Tongue (tissue), 1 donor: ENCODE measurements at regions not wholly inside any gene's neighbourhood (a gene's known extent, or its start where the extent isn't known, plus 50 kb on each side); places are given as distances from the start of the nearest gene placed in this dataset.
"Not testable (repeated sequence)": the region's sequence is repeated elsewhere in the genome, so short reads cannot be mapped to it uniquely, and the experiment has no call there.

Source experiments
- DNase-seq: peaks from one replicate; pipeline ENCODE4 v3.0.0-alpha.2; 2015

DNA sequence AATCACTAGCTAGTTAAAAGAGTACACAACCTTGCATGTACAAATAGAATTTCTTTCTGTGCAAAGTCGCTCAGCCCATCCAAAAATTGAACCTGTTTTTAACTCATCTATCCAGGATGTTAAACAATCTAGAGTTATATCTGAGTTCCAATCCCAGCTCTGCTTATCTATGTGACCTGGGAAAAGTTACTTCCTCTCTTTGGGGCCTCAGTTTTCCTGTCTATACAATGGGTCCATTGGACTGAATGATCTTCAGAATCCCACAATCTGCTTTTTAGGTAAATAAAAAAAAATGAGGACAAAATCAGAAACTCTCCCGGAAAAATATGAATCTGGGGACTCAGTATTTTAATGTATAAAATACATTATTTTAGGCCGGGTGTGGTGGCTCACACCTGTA, 389.5 kb upstream of the PROX1 start:
- DNase-seq, result no peak

DNA sequence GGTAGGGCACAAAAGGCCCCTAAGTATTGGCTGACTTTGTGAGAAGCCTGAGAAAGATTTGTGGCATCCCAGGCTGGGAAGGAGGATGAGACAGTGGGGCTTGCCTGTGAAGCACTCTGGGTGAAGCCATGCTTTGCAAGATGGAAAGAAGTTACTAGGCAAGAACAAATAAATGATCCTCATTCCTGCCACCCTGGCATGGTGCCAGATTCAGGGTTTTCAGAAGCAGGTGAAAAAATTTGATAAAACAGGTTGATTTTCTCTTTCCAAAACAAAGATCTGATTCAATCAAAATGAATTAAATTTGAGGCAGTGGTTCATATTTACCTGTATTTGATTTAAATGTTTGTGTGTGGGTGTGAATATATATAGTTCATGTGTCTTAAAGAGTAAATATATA, 386.9 kb upstream of the PROX1 start:
- DNase-seq, result no peak

DNA sequence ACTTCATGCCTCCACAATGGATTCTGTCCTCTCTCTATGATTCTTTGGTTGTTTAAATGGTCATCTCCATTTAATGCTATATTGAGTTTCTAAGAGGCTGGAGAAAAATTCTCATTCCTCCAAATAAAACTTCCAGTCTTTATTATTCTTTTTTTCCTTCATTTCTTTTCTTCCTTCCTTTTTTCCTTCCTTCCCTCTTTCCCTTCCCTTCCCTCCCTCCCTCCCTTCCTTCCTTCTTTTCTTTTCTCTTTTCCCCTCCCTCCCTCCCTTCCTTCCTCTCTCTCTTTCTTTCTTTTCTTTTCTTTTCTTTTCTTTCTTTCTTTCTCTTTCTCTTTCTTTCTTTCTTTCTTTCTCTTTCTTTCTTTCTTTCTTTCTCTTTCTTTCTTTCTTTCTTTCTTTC, 386.1 kb upstream of the PROX1 start:
- DNase-seq, result not testable (repeated sequence)

DNA sequence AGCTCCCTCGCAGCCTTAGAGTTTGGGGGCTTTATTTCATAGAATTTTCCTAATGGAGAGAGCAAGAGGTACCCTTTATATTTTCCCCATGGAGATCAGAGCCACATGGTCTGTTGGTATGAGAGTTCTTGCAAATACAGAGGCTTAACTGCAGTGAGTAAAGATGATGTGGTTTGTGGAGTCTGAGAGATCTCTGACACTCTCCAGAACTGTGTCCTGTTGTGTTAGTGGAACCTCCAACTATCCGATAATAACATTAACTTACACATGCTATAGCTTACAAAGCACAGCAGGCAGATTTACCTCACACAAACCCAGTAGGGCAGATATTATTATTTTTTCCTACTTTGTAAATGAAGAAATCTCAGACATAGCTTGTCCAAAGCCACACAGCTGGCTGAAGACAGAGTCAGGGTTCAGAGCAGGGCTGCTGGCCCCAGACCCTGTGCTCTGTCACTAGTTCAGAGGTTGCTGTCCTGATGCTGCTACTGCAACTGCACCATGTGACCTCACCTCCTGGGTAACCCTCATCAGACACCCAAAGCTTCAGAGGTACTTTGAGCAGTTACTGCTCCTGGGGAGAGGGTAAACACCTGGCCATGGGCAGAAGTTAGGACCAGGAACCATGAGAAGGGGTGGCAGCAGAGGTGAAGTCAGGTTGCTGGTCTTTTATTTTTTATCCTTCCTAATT, 384.8 kb upstream of the PROX1 start:
- DNase-seq, result no peak

DNA sequence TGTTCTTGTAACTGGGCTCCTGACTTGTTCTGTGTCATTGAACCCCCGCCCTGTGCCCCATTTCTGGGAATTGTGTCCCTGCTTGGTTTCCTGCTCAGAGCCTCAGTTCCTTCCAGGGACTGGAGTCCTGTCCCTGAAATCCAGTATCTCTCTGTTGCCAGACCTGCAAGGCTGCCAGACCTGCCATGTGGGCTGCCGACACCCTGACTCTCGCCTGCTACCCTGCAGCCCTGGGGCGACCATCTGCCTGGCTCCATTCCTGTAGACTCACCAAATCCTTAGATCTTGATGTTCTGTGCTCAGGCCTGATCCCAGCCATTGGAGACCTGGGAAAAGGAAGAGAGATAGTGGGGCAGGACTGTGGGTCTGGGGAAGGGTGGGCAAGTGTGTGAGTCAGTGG, 383.3 kb upstream of the PROX1 start:
- DNase-seq, result no peak

DNA sequence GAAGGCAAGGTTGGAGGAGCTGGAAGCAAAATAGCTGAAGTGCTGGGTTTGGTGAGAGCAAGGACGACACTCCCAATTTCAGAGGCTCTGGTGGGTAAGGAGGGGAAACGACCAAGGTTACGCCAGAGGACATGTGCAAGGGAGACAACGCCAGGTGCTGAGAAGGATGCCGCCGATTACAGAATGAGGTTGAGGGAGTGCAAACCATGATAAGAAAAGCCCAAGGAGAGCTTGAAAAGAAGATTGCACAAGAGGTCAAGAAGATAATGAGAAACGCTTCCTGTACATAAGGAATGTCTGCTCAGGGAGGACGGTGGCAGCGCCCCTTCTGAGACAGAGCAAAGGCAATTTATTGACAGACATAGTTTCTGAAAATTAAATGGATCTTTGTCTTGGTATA, 382.0 kb upstream of the PROX1 start:
- no peak for DNase-seq

DNA sequence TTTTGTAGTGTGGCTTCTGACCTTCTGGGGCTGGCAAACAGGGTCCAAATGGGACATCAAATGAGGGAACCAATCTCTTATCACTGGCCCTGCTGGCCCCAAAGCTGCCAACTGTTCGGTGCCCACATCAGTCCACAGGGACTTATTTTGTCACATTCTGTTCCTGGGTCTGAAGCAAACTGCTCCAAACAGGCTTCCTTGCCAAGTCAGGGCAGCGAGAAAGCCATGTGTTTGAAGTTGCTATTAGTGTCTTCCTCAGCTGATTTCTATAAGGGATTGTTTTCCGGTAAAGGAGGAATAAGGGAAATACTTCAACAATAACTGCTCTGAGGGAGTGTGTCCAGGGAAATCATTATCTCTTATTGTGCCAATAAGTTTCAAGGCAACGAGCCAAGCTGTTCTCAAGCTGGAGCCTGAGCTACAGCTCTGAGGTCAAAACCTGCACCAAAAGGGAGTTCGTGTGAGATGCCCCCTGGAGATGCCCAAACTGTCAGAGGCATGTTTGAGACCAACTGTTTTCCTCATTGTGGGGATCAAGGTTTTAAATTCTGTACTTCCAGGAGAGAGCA, 381.4 kb upstream of the PROX1 start:
- no peak for DNase-seq

DNA sequence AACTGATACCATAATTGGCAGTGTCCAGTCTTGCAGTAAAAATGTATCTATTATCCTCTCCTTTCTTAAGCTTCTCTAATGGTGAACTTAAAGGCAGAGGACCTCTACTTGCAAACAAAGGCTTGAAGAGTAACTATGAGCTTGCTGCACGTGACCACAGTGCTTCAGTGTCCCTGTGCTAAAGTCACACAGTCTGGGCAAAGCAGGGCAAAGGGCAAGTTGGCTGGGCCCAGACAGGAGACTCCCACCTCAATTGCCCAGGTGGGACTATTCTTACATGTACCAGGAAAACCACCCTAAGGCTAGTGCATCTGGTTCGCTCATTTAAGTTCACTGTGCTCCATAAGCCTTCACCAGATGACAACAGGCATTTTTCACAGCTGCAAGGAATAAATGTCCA, 374.2 kb upstream of the PROX1 start:
- no peak for DNase-seq

DNA sequence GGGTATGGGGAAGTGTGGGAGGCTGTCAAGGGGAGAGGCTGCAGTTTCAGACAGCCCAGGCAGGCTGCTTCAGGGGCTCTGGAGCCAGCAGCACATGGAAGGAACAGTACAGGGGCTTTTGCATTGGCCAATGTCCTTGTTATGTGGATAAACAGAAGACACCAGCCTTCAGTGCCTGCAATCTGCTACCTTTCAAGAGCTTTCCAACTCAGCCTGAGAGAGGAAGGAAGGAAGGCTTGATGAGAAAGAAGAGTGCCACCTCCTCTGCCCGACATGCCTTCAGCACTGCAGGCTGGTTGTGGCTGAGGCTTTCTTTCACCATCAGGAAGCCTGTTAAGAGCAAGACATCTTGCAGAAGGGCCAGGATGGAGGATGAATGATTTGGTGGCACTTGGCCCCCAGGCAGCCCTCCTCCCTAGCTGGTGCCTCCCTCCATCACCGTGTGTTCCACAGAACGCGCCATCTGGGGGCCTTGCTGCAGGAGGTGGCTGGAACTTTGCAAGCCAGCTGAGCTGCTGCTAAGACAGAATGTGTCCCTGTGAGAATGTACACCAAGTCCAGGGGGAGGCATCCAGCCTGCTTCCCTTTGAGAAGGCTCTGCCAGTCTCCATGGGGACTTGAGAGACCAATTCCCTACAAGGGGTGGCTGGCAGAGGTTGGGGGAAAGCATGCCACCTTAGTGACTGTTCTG, 372.4 kb upstream of the PROX1 start:
- no peak for DNase-seq

DNA sequence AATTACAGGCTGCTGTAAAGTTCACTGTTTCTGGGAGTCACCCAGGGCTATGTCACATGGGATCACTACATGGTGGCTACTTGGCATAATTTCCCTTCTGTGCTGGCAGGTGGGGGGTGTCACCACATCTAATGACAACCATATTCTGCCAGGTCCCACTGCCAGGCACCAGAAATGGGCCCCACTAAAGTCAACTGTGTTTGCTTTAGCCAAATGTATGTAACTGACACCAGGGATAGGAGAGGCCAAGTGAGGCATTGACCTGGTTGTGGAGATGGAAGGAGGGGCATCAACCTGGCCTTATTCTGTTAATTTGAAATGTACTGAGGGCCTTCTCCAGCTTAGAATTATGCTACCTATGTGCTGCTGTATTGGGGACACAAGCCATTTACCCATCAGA, 370.6 kb upstream of the PROX1 start:
- no peak for DNase-seq

DNA sequence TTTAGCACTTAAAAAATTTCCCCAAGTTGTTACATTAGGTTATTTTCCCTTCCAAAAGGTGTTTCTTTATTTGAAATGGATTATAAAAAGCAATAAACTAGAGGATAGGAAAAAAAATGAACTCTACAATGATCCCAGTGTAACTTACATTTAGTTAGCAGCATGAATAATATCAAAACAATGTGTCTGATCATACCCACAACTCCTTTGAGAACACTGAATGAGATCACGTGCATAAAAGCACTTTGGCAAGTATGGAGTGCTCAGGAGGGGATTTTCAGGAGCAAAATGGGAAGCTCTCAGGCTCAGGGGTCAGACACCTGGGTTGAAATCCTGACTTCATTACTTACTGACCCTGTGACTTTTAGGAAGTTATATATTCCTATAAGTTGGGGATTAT, 369.7 kb upstream of the PROX1 start:
- no peak for DNase-seq

DNA sequence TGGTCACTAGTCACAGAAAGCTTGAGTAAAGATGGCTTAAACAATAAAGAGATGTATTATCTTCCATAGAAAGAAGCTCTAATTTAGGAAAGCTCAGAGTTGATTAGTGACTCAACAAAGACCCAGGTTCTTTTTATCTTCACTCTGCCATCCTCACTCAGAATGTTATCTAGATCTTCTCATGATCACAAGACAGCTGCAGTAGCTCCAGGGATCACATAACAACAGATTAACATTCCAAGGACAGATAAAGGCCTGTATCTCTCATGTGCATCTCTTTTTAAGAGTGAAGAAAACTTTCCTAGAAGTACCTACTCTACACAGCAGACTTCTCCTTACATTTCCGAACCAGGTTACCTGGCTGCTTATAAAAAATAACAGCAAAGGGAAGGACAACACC, 368.7 kb upstream of the PROX1 start:
- no peak for DNase-seq

DNA sequence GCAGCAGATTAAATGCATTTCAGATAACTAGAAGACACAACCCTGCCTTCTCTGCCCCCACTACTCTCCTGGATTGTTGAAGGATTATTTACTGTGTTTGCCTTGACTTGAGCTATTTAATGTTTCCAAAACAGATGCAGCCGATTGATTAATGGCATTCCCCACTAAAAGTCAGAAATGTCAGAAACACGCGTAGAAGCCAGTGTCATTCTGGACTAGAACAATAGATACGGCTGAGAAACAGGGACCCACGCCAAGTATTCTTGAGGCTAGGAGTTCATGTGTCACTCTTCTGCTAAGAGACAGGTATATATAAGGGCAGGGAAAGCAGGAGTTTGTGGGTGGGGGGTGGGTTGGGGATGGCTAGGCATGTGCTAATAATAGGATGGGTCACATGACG, 366.7 kb upstream of the PROX1 start:
- no peak for DNase-seq

DNA sequence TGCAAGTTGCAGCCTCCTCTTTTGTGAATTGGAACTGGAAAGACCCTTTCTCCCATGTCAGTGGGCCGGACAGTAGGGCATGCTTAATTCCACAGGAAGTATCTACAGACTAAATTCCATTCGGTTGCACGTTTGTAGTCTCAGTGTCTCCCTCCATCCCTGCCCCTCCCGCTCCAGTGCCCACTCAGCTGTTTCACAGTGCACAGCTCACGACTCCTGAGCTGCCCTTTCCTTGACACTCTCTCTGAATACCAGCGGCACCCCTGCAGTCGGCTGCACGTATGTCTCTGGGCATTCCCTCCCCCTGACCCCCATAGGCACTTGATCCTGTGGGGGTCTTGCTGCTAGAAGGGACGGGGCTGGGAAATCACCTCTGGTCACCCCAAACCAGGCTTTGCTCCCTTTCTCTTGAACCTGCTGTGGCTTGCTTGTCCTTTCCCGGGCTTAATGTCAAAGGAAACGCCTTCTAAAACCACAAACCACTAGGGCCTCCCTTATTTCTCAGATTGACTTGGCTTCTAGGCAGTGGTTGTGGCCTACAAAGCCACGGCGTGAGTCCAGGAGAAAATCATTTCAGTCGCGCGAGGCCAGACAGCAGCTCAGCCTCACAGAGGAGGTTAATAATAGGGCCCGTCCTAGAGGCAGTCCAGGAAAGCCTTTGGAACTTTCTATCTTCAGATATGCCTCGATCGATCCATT, 365.3 kb upstream of the PROX1 start:
- DNase-seq, result no peak

DNA sequence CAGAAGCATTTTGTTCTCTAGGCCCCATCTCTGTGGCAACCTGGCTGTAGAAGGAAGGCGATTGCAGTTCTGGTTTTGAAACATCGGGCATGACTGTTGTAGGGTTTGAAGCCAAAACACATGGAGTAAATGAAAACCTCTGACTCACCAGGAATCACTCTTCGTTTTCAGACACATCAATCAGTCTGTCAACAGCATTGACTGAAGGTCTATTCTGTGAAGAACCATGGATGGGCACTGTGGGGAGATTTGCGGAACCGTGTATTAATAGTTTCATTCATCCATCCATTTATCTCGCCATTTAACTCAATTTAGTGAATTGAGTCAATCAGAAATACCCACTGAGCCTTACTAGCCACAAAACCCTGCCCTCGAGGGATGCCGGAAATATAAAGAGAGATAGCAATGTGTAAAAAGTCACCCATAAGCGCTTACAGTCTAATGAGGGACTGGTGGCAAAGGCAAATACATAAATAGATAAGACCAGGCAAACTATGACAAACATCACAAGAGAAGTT, 364.6 kb upstream of the PROX1 start:
- DNase-seq, result no peak

DNA sequence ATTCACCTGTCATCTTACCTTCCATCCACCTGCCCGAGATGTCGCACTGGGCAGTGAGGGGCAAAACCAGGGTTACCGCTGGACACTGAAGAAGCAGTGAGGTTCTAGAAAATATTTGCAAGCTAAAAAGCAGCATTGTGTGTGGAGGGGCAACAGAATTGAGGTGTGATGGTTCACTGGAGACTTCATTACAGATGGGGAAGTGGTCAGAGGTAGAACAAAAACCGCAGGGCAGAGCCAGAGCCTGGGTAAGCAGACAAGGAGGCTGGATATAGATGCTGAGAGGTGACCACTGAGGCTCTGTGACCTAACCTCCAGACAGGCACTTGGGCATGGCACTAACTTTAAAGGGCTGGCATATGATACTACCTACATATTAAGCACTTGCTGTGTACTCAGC, 363.9 kb upstream of the PROX1 start:
- no peak for DNase-seq

DNA sequence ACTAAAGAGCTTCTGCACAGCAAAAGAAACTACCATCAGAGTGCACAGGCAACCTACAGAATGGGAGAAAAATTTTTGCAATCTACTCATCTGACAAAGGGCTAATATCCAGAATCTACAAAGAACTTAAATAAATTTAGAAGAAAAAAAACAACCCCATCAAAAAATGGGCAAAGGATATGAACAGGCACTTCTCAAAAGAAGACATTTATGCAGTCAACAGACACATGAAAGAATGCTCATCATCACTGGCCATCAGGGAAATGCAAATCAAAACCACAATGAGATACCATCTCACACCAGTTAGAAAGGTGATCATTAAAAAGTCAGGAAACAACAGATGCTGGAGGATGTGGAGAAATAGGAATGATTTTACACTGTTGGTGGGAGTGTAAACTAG, 351.0 kb upstream of the PROX1 start:
- DNase-seq, result not testable (repeated sequence)

DNA sequence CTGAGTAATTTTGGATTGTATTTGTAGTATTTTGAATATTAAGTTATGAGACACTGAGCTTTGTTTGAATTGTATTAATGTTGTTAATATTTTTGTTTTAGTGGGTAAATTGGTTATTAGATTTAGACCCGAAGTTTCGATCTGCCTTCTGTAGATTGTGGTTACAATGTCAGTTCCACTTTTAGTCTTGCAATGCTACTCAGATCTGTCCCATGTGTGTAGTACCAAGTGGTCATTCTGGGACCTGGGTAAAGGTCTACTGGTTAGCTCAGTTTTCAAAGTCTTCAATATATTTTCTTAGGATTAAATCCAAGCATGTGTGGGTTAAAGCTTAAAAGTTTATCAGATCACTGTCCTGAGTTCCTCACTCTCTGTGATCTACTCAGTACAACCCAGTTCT, 346.5 kb upstream of the PROX1 start:
- no peak for DNase-seq

DNA sequence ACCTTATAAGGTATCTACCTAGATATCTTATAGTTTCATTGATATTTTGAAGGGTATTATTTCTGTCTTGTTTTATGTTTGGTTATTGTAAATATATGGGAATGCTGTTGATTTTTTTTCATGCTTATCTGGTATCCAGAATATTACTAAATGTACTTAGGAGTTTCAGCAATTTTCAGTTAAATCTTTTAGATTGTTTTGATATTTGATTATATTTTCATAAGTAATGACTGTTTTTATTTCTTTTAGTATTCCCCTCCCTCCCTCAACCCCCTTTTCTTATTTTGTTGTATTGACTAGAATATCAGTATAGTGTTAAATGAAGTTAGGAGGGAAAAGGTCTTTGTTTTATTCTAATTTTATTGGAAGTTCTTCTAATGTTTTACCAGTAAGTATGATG, 344.4 kb upstream of the PROX1 start:
- no peak for DNase-seq

DNA sequence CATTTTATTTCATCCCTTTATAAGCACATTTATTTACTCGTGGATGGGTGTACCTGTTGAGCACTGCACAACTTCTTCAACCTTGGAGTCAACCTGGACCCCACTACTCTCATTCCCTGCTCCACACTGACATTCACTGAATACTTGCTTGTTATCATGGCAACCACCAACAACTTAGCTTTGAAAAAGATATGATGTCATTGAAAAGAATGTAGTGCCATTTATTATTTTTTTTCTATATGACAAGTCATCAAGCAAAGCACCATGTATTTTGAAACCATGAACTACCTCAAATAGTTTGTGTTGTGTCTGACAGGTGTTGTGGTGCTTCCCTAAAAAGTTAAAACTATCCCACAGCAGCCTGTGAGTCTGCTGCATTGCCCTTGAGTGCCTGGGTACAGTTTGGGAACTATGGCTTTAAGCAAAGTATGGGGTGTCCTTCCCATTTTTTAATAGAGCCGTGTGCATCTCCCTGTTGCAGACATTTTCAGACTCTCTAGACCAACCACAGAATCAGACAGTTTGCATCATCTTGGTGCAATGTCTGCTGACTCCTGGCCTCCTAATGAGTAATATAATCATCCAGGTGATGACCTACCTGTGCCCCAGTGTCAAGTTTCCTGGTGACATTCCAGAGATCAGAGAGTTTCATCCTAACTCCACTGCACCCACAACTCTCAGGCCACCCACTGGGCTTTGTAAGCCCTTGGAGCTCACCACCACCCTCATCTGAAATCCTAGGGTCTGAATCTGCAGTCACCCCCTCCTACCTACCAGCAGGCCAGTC, 339.7 kb upstream of the PROX1 start:
- DNase-seq, result no peak

DNA sequence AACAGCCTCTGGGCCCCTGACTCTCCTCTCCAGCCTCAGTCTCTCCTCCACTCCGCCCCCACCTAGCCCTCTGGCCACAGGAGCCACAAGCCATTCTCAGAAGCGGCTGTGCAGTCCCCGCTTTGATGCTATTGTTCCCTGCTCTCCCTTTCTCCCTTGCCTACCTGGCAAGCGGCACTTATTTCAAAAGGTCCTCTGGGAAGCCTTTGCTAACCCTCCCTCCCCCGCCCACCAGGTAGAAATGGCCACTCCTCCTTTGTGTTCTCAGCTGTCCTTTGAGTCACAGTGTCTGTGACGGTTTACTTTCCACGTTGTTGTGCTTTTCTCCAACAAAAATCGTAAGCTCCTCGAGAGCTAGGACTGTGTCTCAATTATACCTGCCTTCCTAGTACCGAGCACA, 338.4 kb upstream of the PROX1 start:
- no peak for DNase-seq

DNA sequence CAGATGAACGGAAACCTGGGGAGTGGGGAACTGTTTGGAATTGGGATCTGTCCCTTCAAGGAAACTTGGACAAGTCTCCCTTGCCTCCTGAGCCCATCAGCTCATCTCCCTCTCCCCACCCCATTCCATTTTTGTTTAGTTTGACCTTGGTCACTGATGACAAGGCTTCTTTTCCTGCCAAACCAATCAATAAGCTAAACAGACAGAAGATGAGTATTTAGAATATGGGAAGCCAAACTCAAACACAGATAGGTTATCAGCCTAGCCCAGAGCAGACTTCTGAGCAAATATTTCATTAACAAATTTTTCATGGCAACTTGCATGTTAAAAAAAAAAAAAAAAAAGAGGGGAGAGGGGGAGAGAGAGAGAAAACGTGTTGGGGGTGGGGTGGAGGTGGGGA, 337.2 kb upstream of the PROX1 start:
- DNase-seq, result no peak
